Spinal cord (tissue), 9 donors: ENCODE measurements at regions not wholly inside any gene's neighbourhood (a gene's known extent, or its start where the extent isn't known, plus 50 kb on each side); places are given as distances from the start of the nearest gene placed in this dataset.

ENCODE experiments used
- DNase-seq, 6 donors: peaks; one replicate each; pipeline versions ENCODE4 v3.0.0 to v3.0.0-alpha.2; 2013 to 2015; ENCODE audit warnings: low spot score in 6 of 6, low read depth in 4 of 6
- H3K27ac ChIP-seq: one replicate; pipeline ENCODE4 v1.5.1; 2013; ENCODE audit warnings: low read depth, low read length, control low read depth
- H3K27me3 ChIP-seq: one replicate; pipeline ENCODE4 v1.6.1; 2013; ENCODE audit warnings: low read length; ENCODE audit not compliant: control insufficient read depth, insufficient read depth
- H3K36me3 ChIP-seq: one replicate; pipeline ENCODE4 v1.6.1; 2013; ENCODE audit warnings: low read length; ENCODE audit not compliant: control insufficient read depth, insufficient read depth
- H3K4me1 ChIP-seq: one replicate; pipeline ENCODE4 v1.6.1; 2013; ENCODE audit warnings: low read length; ENCODE audit not compliant: control insufficient read depth, insufficient read depth
- H3K4me3 ChIP-seq: one replicate; pipeline ENCODE4 v1.5.1; 2013; ENCODE audit warnings: low read depth, low read length, control low read depth
- H3K9me3 ChIP-seq: one replicate; pipeline ENCODE4 v1.6.1; 2013; ENCODE audit warnings: low read length; ENCODE audit not compliant: control insufficient read depth, insufficient read depth
- WGBS: methylation state at CpG from one replicate; pipeline ENCODE4 v1.1.5; 2013; ENCODE audit warnings: missing lambda C conversion rate; ENCODE audit not compliant: insufficient coverage; 5-methylcytosine and 5-hydroxymethylcytosine counted together
- donor health status: healthy.

GRCh38 chr12:85559127-85559526, 277.1 kb downstream of the RASSF9 start:
- Histone ChIP-seq H3K4me3 (no peak overlapping the region), H3K36me3 (no peaks in the 10 kb centered on the region), H3K27me3 (no peaks in the 10 kb centered on the region), H3K27ac (no peak overlapping the region), H3K9me3 (no peaks in the 10 kb centered on the region), H3K4me1 (no peaks in the 10 kb centered on the region)
- WGBS = no CpG with 5 or more reads among the region's 2 CpGs
- no peak for DNase-seq

GRCh38 chr12:85559536-85559935, 276.7 kb downstream of the RASSF9 start:
- no peak for DNase-seq
- Histone ChIP-seq H3K27me3 (no peaks in the 10 kb centered on the region), H3K36me3 (no peaks in the 10 kb centered on the region), H3K4me3 (no peak overlapping the region), H3K9me3 (no peaks in the 10 kb centered on the region), H3K4me1 (no peaks in the 10 kb centered on the region), H3K27ac (no peak overlapping the region)

GRCh38 chr12:85562765-85563164, 273.4 kb downstream of the RASSF9 start:
- peak in 1 of 6 donors; percentile 17 for DNase-seq
- H3K9me3 ChIP-seq = no peaks in the 10 kb centered on the region
- H3K4me1 ChIP-seq = no peaks in the 10 kb centered on the region
- H3K27ac ChIP-seq = no peak overlapping the region
- no peak overlapping the region for H3K4me3 ChIP-seq
- WGBS = no CpG with 5 or more reads among the region's 2 CpGs
- no peaks in the 10 kb centered on the region for H3K36me3 ChIP-seq
- H3K27me3 ChIP-seq = no peaks in the 10 kb centered on the region

GRCh38 chr12:85564786-85565185, 271.4 kb downstream of the RASSF9 start:
- no CpG with 5 or more reads among the region's 4 CpGs for WGBS
- H3K4me1 ChIP-seq = no peaks in the 10 kb centered on the region
- no peaks in the 10 kb centered on the region for H3K9me3 ChIP-seq
- no peaks in the 10 kb centered on the region for H3K36me3 ChIP-seq
- H3K4me3 ChIP-seq = no peak overlapping the region
- no peak for DNase-seq
- H3K27me3 ChIP-seq = no peaks in the 10 kb centered on the region
- H3K27ac ChIP-seq = no peak overlapping the region

GRCh38 chr12:85568395-85569103, 267.7 kb downstream of the RASSF9 start:
- H3K27ac ChIP-seq = no peak overlapping the region
- 77% methylated on average over 4 of the region's 6 CpGs for WGBS
- H3K27me3 ChIP-seq = no peaks in the 10 kb centered on the region
- no peaks in the 10 kb centered on the region for H3K36me3 ChIP-seq
- DNase-seq = no peak
- no peaks in the 10 kb centered on the region for H3K9me3 ChIP-seq
- no peaks in the 10 kb centered on the region for H3K4me1 ChIP-seq
- no peak overlapping the region for H3K4me3 ChIP-seq

GRCh38 chr12:85569261-85569660, 266.9 kb downstream of the RASSF9 start:
- Histone ChIP-seq H3K4me3 (no peak overlapping the region), H3K9me3 (no peaks in the 10 kb centered on the region), H3K36me3 (no peaks in the 10 kb centered on the region), H3K27ac (no peak overlapping the region), H3K27me3 (no peaks in the 10 kb centered on the region), H3K4me1 (no peaks in the 10 kb centered on the region)
- no CpG with 5 or more reads among the region's 3 CpGs for WGBS
- no peak for DNase-seq

- no peak overlapping the region for H3K4me3 ChIP-seq
- no peaks in the 10 kb centered on the region for H3K36me3 ChIP-seq
- H3K27me3 ChIP-seq = no peaks in the 10 kb centered on the region
- no peak overlapping the region for H3K27ac ChIP-seq
- DNase-seq = no peak
- no peaks in the 10 kb centered on the region for H3K9me3 ChIP-seq
- WGBS = no CpG with 5 or more reads among the region's 1 CpG
- H3K4me1 ChIP-seq = no peaks in the 10 kb centered on the region
Observed at GRCh38 chr12:85572956-85573355, 263.3 kb downstream of the RASSF9 start.

- no CpG with 5 or more reads among the region's 3 CpGs for WGBS
- H3K27ac ChIP-seq = no peak overlapping the region
- no peak overlapping the region for H3K4me3 ChIP-seq
- no peaks in the 10 kb centered on the region for H3K9me3 ChIP-seq
- H3K27me3 ChIP-seq = no peaks in the 10 kb centered on the region
- no peak for DNase-seq
- H3K36me3 ChIP-seq = no peaks in the 10 kb centered on the region
- no peaks in the 10 kb centered on the region for H3K4me1 ChIP-seq
Observed at GRCh38 chr12:85573635-85574214, 262.5 kb downstream of the RASSF9 start.

GRCh38 chr12:85574291-85574690, 261.9 kb downstream of the RASSF9 start:
- no CpG with 5 or more reads among the region's 3 CpGs for WGBS

More at GRCh38 chr12:85574291-85574690, 261.9 kb downstream of the RASSF9 start:
- Histone ChIP-seq H3K36me3 (no peaks in the 10 kb centered on the region), H3K27ac (no peak overlapping the region), H3K27me3 (no peaks in the 10 kb centered on the region), H3K4me1 (no peaks in the 10 kb centered on the region), H3K4me3 (no peak overlapping the region), H3K9me3 (no peaks in the 10 kb centered on the region)
- DNase-seq = no peak
